ENCODE measurements at regions not wholly inside any gene's neighbourhood (a gene's known extent, or its start where the extent isn't known, plus 50 kb on each side); places are given as distances from the start of the nearest gene placed in this dataset.

DNA sequence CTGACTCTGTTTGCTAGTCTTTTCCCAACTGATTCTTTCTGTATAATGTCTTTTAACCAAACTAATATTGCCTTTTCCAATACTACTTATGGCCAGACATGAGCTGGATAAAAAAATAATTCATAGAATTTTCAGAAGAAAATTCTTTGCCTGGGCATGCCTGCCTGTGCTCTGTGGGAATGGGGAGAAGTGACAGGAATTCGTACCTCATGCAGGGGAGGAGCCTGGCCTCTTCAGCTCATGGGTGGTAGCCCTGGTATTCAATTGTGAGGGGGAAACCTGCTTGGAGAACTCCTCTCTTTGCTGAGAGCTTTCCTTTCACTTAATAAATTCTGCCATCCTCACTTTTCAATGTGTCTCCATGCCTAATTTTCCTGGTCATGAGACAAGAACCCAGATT lies 928.8 kb downstream of the FAM181B start:
- TF ChIP-seq, protein P1, sequence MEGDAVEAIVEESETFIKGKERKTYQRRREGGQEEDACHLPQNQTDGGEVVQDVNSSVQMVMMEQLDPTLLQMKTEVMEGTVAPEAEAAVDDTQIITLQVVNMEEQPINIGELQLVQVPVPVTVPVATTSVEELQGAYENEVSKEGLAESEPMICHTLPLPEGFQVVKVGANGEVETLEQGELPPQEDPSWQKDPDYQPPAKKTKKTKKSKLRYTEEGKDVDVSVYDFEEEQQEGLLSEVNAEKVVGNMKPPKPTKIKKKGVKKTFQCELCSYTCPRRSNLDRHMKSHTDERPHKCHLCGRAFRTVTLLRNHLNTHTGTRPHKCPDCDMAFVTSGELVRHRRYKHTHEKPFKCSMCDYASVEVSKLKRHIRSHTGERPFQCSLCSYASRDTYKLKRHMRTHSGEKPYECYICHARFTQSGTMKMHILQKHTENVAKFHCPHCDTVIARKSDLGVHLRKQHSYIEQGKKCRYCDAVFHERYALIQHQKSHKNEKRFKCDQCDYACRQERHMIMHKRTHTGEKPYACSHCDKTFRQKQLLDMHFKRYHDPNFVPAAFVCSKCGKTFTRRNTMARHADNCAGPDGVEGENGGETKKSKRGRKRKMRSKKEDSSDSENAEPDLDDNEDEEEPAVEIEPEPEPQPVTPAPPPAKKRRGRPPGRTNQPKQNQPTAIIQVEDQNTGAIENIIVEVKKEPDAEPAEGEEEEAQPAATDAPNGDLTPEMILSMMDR (IDR thresholded peaks at IDR 0.05) = no peak
- TF ChIP-seq POLR2A (IDR thresholded peaks at IDR 0.05) = no peak

Data from Peyer's patch (tissue), 4 donors.